Upper lobe of left lung (tissue), 6 donors: ENCODE measurements at regions not wholly inside any gene's neighbourhood (a gene's known extent, or its start where the extent isn't known, plus 50 kb on each side); places are given as distances from the start of the nearest gene placed in this dataset.
A peak's percentile ranks its signal among the peaks of the same experiment; 100 is the strongest.

ENCODE experiments used
- ATAC-seq, 2 donors: fragments of 200-7000 bp; cut with Tn5 transposase; one replicate each; pipeline ENCODE4 v1.9.1; 2022; ENCODE audit warnings: mild to moderate bottlenecking in 2 of 2, moderate library complexity in 2 of 2; ENCODE audit not compliant: low FRiP score in 2 of 2
- DNase-seq, 2 donors: peaks; one replicate each; pipeline ENCODE4 v3.0.0-alpha.2; 2019 to 2020
- H3K27ac ChIP-seq, 4 donors: fragments of 200-600 bp; sonication (generic); one replicate each; pipeline ENCODE4 v1.5.1; 2016 to 2019
- H3K27me3 ChIP-seq, 4 donors: fragments of 200-600 bp; sonication (generic); one replicate each; pipeline ENCODE4 v1.5.1; 2017 to 2019
- H3K36me3 ChIP-seq, 4 donors: fragments of 200-600 bp; sonication (generic); one replicate each; pipeline ENCODE4 v1.5.1; 2016 to 2019
- H3K4me1 ChIP-seq, 4 donors: fragments of 200-600 bp; sonication (generic); one replicate each; pipeline ENCODE4 v1.5.1; 2018 to 2019
- H3K4me3 ChIP-seq, 4 donors: fragments of 200-600 bp; sonication (generic); one replicate each; pipeline ENCODE4 v1.5.1; 2017 to 2019; ENCODE audit warnings: mild to moderate bottlenecking in 2 of 4, moderate library complexity in 1 of 4
- H3K9me3 ChIP-seq, 4 donors: fragments of 200-600 bp; sonication (generic); one replicate each; pipeline ENCODE4 v1.5.1; 2018 to 2019
- CTCF ChIP-seq, 6 experiments: fragments of 450-650 bp in 4 of 6; fragments of 200-600 bp in 2 of 6; sonication (generic) in 2 of 6; IDR thresholded peaks; one replicate each; pipeline ENCODE4 v1.5.1; 2016 to 2019; ENCODE audit warnings: antibody characterized with exemption in 6 of 6
- EP300 ChIP-seq, 4 donors: sonication (generic); formaldehyde crosslinking; IDR thresholded peaks; one replicate each; pipeline ENCODE4 v1.5.1; 2017; ENCODE audit warnings: antibody characterized with exemption in 4 of 4, control low read depth in 2 of 4
- POLR2A ChIP-seq, 4 donors: fragments of 450-650 bp; IDR thresholded peaks; one replicate each; pipeline ENCODE4 v1.5.1; 2016 to 2017; ENCODE audit warnings: antibody characterized with exemption in 4 of 4, mild to moderate bottlenecking in 2 of 4
- POLR2AphosphoS5 ChIP-seq, 2 donors: sonication (generic); formaldehyde crosslinking; IDR thresholded peaks; one replicate each; pipeline ENCODE4 v1.5.1; 2017; ENCODE audit warnings: antibody characterized with exemption in 2 of 2
- WGBS, 2 donors: methylation state at CpG; one replicate each; pipeline ENCODE4 v1.1.5; 2017 to 2018; 5-methylcytosine and 5-hydroxymethylcytosine counted together
- donor health status: DM: no; HTN: no; CAD: no; lungs with moderate emphysema.
- donor health status: DM: no; HTN: yes; CAD: no; lungs with severe emphysema.

DNA sequence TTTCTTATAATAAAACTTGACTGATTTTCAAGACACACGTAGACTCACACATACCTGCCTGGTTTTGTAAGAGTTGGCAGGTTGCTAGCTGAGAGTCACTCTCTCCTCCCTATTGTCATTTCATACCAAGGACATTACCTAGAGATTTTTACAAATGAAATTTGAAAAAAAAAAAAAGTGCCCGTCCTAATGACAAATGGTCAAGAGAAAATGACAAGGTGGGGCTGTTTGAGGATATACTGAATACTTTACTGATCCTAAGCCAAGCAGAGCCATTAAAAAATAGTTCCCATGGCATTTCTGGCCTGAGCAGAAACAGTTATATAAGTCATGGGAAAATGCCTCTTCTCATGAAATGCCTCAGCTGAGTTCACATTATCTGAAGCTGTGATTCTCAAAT lies 150.2 kb downstream of the DYRK2 start:
- no peaks in the 10 kb centered on the region for H3K9me3 ChIP-seq
- DNase-seq (no peak), ATAC-seq (no peak)
- H3K4me1 ChIP-seq, result peaks cover 0 to 3% (median 0%) of the 10 kb centered on the region in 4 donors
- H3K36me3 ChIP-seq, result no peaks in the 10 kb centered on the region
- no peak overlapping the region for H3K27ac ChIP-seq
- WGBS, 2 donors, result 62 to 65% methylated on average over 2 of the region's 2 CpGs
- no peak overlapping the region for H3K4me3 ChIP-seq
- no peaks in the 10 kb centered on the region for H3K27me3 ChIP-seq
- no peak for TF ChIP-seq POLR2A (IDR thresholded peaks at IDR 0.05)
- TF ChIP-seq POLR2AphosphoS5 (IDR thresholded peaks at IDR 0.05), result no peak
- TF ChIP-seq EP300 (IDR thresholded peaks at IDR 0.05), result no peak
- no peak for TF ChIP-seq CTCF (IDR thresholded peaks at IDR 0.05)

DNA sequence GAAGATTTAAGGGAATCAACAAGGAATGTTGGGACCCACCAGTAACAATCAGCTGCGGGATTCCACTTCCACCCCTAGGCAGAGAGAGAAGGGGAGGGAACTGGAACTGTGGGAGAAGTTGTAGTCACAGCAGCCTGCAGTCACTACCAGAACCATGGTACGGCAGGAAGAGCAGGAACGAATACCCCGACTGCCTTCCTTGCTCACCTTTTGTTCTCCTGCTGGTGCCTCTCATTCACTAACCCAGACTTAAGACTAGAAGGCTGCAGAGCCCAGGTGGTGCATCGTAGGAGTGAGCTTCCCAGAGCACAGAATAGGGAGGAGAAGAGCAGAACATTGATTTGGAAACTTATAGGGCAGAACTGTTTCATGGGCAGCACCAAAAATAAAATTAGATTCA lies 154.2 kb downstream of the DYRK2 start:
- Histone ChIP-seq H3K27ac (no peak overlapping the region), H3K9me3 (no peaks in the 10 kb centered on the region), H3K36me3 (no peaks in the 10 kb centered on the region), H3K4me3 (no peak overlapping the region), H3K27me3 (no peaks in the 10 kb centered on the region), H3K4me1 (no peaks in the 10 kb centered on the region)
- WGBS, 2 donors, result 49 to 62% methylated on average over 5 of the region's 5 CpGs
- TF ChIP-seq POLR2AphosphoS5 (IDR thresholded peaks at IDR 0.05), result no peak
- no peak for TF ChIP-seq CTCF (IDR thresholded peaks at IDR 0.05)
- no peak for TF ChIP-seq EP300 (IDR thresholded peaks at IDR 0.05)
- no peak for TF ChIP-seq POLR2A (IDR thresholded peaks at IDR 0.05)
- DNase-seq, result no peak
- no peak for ATAC-seq

GRCh38 chr12:67803278-67803993 lies 154.9 kb downstream of the DYRK2 start:
- Histone ChIP-seq H3K4me1 (no peaks in the 10 kb centered on the region), H3K4me3 (no peak overlapping the region), H3K27ac (no peak overlapping the region), H3K27me3 (no peaks in the 10 kb centered on the region), H3K9me3 (no peaks in the 10 kb centered on the region), H3K36me3 (no peaks in the 10 kb centered on the region)
- DNase-seq (no peak), ATAC-seq (no peak)
- 60 to 69% methylated on average over 4 of the region's 4 CpGs for WGBS, 2 donors
- TF ChIP-seq EP300 (IDR thresholded peaks at IDR 0.05) (no peak), CTCF (IDR thresholded peaks at IDR 0.05) (no peak), POLR2AphosphoS5 (IDR thresholded peaks at IDR 0.05) (no peak), POLR2A (IDR thresholded peaks at IDR 0.05) (no peak)

DNA sequence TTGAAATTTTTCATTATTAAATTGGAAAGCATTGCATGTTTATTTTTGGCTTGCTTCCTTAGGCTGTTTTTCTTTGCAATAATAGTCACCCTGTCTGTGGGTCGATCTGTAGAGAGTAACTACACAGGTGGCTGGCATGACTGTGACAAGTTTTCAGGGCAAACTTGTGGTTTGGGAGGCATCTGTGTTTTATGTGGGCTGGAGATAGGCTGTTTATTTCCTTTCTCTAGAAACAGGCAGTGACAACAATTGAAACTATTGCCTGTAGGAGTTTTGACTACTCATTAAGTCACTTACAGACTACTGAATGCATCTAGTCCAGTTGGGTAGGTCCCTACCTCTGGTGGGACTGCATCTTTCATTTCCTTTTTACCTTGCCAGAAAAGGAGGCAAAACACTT lies 155.6 kb downstream of the DYRK2 start:
- no peak overlapping the region for H3K27ac ChIP-seq
- no peak for DNase-seq
- H3K4me1 ChIP-seq, result no peaks in the 10 kb centered on the region
- WGBS, 2 donors, result 33 to 35% methylated on average over 1 of the region's 1 CpG
- TF ChIP-seq CTCF (IDR thresholded peaks at IDR 0.05) (no peak), EP300 (IDR thresholded peaks at IDR 0.05) (no peak), POLR2A (IDR thresholded peaks at IDR 0.05) (no peak), POLR2AphosphoS5 (IDR thresholded peaks at IDR 0.05) (no peak)
- no peaks in the 10 kb centered on the region for H3K9me3 ChIP-seq
- no peaks in the 10 kb centered on the region for H3K27me3 ChIP-seq
- no peaks in the 10 kb centered on the region for H3K36me3 ChIP-seq
- ATAC-seq, result no peak
- H3K4me3 ChIP-seq, result no peak overlapping the region

DNA sequence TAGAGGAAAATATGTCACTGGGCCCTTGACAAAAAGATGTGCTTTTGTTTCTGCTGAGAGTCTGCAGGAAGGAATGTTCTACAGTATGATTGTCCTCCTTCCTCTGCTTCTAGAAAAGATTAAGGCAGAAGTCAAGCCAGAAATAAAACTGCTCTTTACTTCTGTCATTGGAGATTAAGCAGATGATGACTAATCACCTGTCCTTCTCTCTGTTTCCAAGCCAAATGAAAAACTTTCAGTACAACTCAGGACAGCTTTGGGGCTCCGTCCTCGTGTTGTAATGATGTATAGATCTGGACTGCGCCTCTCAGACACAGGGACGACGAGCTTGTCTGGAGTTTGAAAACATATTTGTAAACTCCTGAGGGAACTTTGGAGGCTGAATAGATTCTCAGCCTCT lies 159.3 kb downstream of the DYRK2 start:
- WGBS, 2 donors, result 54 to 70% methylated on average over 5 of the region's 5 CpGs

More for the DNA sequence above, 159.3 kb downstream of the DYRK2 start:
- H3K27me3 ChIP-seq, result no peaks in the 10 kb centered on the region
- DNase-seq (no peak), ATAC-seq (peak in 1 of 2 donors; percentile 77)
- TF ChIP-seq EP300 (IDR thresholded peaks at IDR 0.05) (no peak), CTCF (IDR thresholded peaks at IDR 0.05) (no peak), POLR2A (IDR thresholded peaks at IDR 0.05) (no peak), POLR2AphosphoS5 (IDR thresholded peaks at IDR 0.05) (no peak)
- no peaks in the 10 kb centered on the region for H3K9me3 ChIP-seq
- no peak overlapping the region for H3K4me3 ChIP-seq
- H3K4me1 ChIP-seq, result no peaks in the 10 kb centered on the region
- H3K27ac ChIP-seq, result no peak overlapping the region
- H3K36me3 ChIP-seq, result no peaks in the 10 kb centered on the region
